Small intestine (tissue), 7 donors: ENCODE measurements at regions not wholly inside any gene's neighbourhood (a gene's known extent, or its start where the extent isn't known, plus 50 kb on each side); places are given as distances from the start of the nearest gene placed in this dataset.
"Not testable (repeated sequence)": the region's sequence is repeated elsewhere in the genome, so short reads cannot be mapped to it uniquely, and the experiment has no call there.

Source experiments
- DNase-seq, 2 donors: peaks; one replicate each; pipeline versions ENCODE4 v3.0.0 to v3.0.0-alpha.2; 2013
- FAIRE-seq: peaks from 2 replicates; lab custom pipeline; 2012; peaks lifted over from hg19 to GRCh38; lab: Jason Lieb, UNC
- H3K27ac ChIP-seq, 3 donors: one replicate each; pipeline ENCODE4 v1.5.1; 2013; ENCODE audit warnings: low read length in 2 of 3, mild to moderate bottlenecking in 2 of 3, control low read depth in 1 of 3, inconsistent platforms in 1 of 3, low read depth in 1 of 3, moderate library complexity in 1 of 3
- H3K27me3 ChIP-seq, 3 donors: one replicate each; pipeline ENCODE4 v1.6.1; 2013; ENCODE audit warnings: low read length in 3 of 3, inconsistent platforms in 1 of 3; ENCODE audit not compliant: control insufficient read depth in 3 of 3, insufficient read depth in 3 of 3
- H3K36me3 ChIP-seq, 3 donors: one replicate each; pipeline ENCODE4 v1.6.1; 2013; ENCODE audit warnings: low read length in 3 of 3, inconsistent platforms in 1 of 3, low read depth in 1 of 3, mild to moderate bottlenecking in 1 of 3, moderate library complexity in 1 of 3; ENCODE audit not compliant: control insufficient read depth in 3 of 3, insufficient read depth in 2 of 3
- H3K4me1 ChIP-seq, 3 donors: one replicate each; pipeline ENCODE4 v1.6.1; 2013; ENCODE audit warnings: low read length in 2 of 3, inconsistent platforms in 1 of 3, low read depth in 1 of 3, mild to moderate bottlenecking in 1 of 3, moderate library complexity in 1 of 3; ENCODE audit not compliant: control insufficient read depth in 3 of 3, insufficient read depth in 2 of 3
- H3K4me3 ChIP-seq, 3 donors: one replicate each; pipeline ENCODE4 v1.5.1; 2013; ENCODE audit warnings: low read length in 3 of 3, control low read depth in 1 of 3, inconsistent platforms in 1 of 3, low read depth in 1 of 3, mild to moderate bottlenecking in 1 of 3, moderate library complexity in 1 of 3
- H3K9me3 ChIP-seq, 2 donors: one replicate each; pipeline ENCODE4 v1.6.1; 2013; ENCODE audit warnings: low read depth in 1 of 2, low read length in 1 of 2; ENCODE audit not compliant: control insufficient read depth in 2 of 2, insufficient read depth in 1 of 2
- WGBS, 3 donors: extraction: QIAGEN DNeasy Blood & Tissue Kit; methylation state at CpG; one replicate each; pipeline ENCODE4 v1.1.7; 2013; 5-methylcytosine and 5-hydroxymethylcytosine counted together
- donor health status: healthy with polysubstance abuse.
- donor health status: control.
- donor health status: control.
- donor health status: Bipolar disorder and iron deficiency.
- donor health status: healthy.

- DNase-seq = no peak
- Histone ChIP-seq H3K9me3 (peaks cover 1 to 45% of the 10 kb centered on the region in 2 donors), H3K27ac (no peak overlapping the region), H3K4me1 (no peaks in the 10 kb centered on the region), H3K4me3 (no peak overlapping the region), H3K36me3 (no peaks in the 10 kb centered on the region), H3K27me3 (no peaks in the 10 kb centered on the region)
- WGBS, 3 donors = 70 to 76% (median 75%) methylated on average over 7 of the region's 7 CpGs
- no peak for FAIRE-seq
Measured at GRCh38 chr11:50275133-50275532, 242.5 kb downstream of the OR4C45 start.

- FAIRE-seq = no peak
- no peak overlapping the region for H3K4me3 ChIP-seq
- peaks cover 1 to 43% of the 10 kb centered on the region in 2 donors for H3K9me3 ChIP-seq
- no peak for DNase-seq
- H3K27ac ChIP-seq = no peak overlapping the region
- H3K27me3 ChIP-seq = no peaks in the 10 kb centered on the region
- WGBS, 3 donors = 87 to 92% (median 91%) methylated on average over 24 of the region's 24 CpGs
- no peaks in the 10 kb centered on the region for H3K36me3 ChIP-seq
- no peaks in the 10 kb centered on the region for H3K4me1 ChIP-seq
Measured at GRCh38 chr11:50278756-50279155, 246.1 kb downstream of the OR4C45 start.

- WGBS, 3 donors = 78 to 89% (median 83%) methylated on average over 51 to 59 of the region's 59 CpGs
Measured at GRCh38 chr11:50298182-50298988, 265.7 kb downstream of the OR4C45 start.

GRCh38 chr11:50330723-50331122, 298.0 kb downstream of the OR4C45 start:
- DNase-seq, H3K4me1 ChIP-seq, H3K36me3 ChIP-seq, H3K27me3 ChIP-seq, FAIRE-seq, H3K4me3 ChIP-seq, H3K27ac ChIP-seq: not testable (repeated sequence)
- WGBS, 3 donors = 54 to 68% (median 65%) methylated on average over 1 to 2 of the region's 2 CpGs
- peaks cover 2 to 20% of the 10 kb centered on the region in 2 donors for H3K9me3 ChIP-seq

More at GRCh38 chr11:50298182-50298988, 265.7 kb downstream of the OR4C45 start:
- Histone ChIP-seq H3K4me3 (peak overlapping the region in 2 of 3 donors; percentile 30 to 39), H3K36me3 (no peaks in the 10 kb centered on the region), H3K4me1 (no peaks in the 10 kb centered on the region), H3K27me3 (no peaks in the 10 kb centered on the region), H3K9me3 (peaks cover 0 to 43% of the 10 kb centered on the region in 2 donors), H3K27ac (peak overlapping the region in 1 of 3 donors; percentile 42)
- DNase-seq (no peak), FAIRE-seq (no peak)

GRCh38 chr11:50333861-50334260, 301.2 kb downstream of the OR4C45 start:
- no peaks in the 10 kb centered on the region for H3K36me3 ChIP-seq
- no peaks in the 10 kb centered on the region for H3K27me3 ChIP-seq
- peaks cover 2 to 20% of the 10 kb centered on the region in 2 donors for H3K9me3 ChIP-seq
- no peak for FAIRE-seq
- no peak for DNase-seq
- no peak overlapping the region for H3K27ac ChIP-seq
- H3K4me1 ChIP-seq = no peaks in the 10 kb centered on the region
- 81 to 85% (median 85%) methylated on average over 4 of the region's 4 CpGs for WGBS, 3 donors
- no peak overlapping the region for H3K4me3 ChIP-seq

- not testable (repeated sequence) for H3K4me1 ChIP-seq, H3K9me3 ChIP-seq, H3K4me3 ChIP-seq, H3K27ac ChIP-seq, H3K36me3 ChIP-seq, FAIRE-seq, DNase-seq, H3K27me3 ChIP-seq
- 0 to 8% (median 0%) methylated on average over 1 of the region's 1 CpG for WGBS, 3 donors
Measured at GRCh38 chr11:50337432-50337831, 304.8 kb downstream of the OR4C45 start.

- not testable (repeated sequence) for FAIRE-seq, H3K4me1 ChIP-seq, H3K27me3 ChIP-seq, H3K4me3 ChIP-seq, DNase-seq, H3K36me3 ChIP-seq, H3K27ac ChIP-seq, H3K9me3 ChIP-seq
- WGBS, 3 donors = no CpG with 5 or more reads among the region's 3 CpGs
Measured at GRCh38 chr11:50348018-50348417, 315.3 kb downstream of the OR4C45 start.

GRCh38 chr11:50379484-50379883, 346.8 kb downstream of the OR4C45 start:
- H3K36me3 ChIP-seq = no peaks in the 10 kb centered on the region
- no peaks in the 10 kb centered on the region for H3K27me3 ChIP-seq
- H3K27ac ChIP-seq = no peak overlapping the region
- no peak overlapping the region for H3K4me3 ChIP-seq
- 74 to 84% (median 83%) methylated on average over 1 of the region's 1 CpG for WGBS, 3 donors
- no peaks in the 10 kb centered on the region for H3K4me1 ChIP-seq
- DNase-seq = no peak
- no peak for FAIRE-seq
- H3K9me3 ChIP-seq = peaks cover 0 to 2% of the 10 kb centered on the region in 2 donors
